Smooth muscle cell of the brain vasculature (primary cell): ENCODE measurements at regions not wholly inside any gene's neighbourhood (a gene's known extent, or its start where the extent isn't known, plus 50 kb on each side); places are given as distances from the start of the nearest gene placed in this dataset.

Experiments used
- DNase-seq: peaks from one replicate; pipeline ENCODE4 v3.0.0-alpha.2; 2012; ENCODE audit warnings: low read depth, low spot score

- no peak for DNase-seq
Measured at GRCh38 chr6:23202207-23202606, 632.8 kb downstream of the HDGFL1 start.

DNA sequence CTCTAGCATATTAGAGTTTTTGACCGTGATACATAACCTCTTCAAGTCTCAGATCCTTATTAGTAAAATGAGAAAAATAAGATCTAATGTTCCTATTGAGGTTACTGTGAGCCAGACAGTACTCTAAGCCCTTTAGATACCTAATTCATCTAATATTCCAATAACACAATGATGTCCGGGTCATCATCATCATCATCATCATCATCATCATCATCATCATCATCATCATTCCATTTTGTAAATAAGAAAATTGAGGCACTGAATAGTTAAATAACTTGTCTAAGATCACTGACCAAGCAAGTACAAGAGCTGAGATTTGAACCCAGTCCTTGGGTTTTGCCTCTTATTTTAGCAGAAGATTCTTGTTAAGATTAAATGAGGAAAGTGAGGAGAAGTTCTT lies 643.0 kb downstream of the HDGFL1 start:
- no peak for DNase-seq

GRCh38 chr6:23213193-23213592 lies 643.8 kb downstream of the HDGFL1 start:
- DNase-seq, result no peak

GRCh38 chr6:23213651-23214050 lies 644.3 kb downstream of the HDGFL1 start:
- no peak for DNase-seq

DNA sequence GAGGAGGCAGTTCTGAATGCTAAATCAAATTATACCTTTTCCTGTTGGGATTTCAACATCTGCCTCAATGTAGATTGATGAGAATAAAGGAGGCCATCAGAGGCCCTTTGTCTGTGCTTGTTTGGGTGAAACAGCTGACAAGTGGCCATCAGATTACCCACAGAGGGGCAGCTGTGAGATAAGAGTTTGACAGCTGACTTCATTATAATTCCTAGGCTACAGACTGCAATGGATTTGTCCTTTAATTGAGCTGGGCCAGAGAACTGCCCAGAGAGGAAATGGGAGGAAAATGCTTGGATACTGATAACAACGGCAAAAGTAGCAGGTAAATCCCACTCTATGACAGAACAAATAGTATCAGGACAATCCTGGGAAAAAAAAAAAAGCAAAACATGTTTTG lies 649.4 kb downstream of the HDGFL1 start:
- no peak for DNase-seq

- no peak for DNase-seq
Measured at GRCh38 chr6:23222724-23223123, 653.4 kb downstream of the HDGFL1 start.

DNA sequence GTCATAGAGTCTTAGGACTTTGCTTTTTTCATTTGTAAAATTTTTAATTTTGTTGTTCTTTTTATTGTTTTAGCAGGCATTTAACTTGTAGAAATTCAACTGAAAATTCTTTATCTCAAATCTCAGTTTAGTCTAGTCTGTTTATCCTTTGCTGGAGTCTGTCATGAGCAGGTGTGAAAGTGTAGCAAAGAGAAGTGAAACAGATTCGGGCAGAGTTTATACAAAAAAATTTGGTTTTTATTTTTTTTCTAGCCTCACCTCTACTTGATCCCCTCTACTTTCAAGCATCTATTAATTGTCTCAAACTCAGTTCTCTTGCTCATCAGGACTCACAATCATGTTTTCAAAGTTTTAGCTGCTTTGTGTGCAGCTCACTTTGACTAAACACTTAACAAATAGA lies 655.2 kb downstream of the HDGFL1 start:
- DNase-seq, result no peak

- no peak for DNase-seq
Measured at GRCh38 chr6:23228439-23229024, 659.2 kb downstream of the HDGFL1 start.

- no peak for DNase-seq
Measured at GRCh38 chr6:23243854-23244253, 674.5 kb downstream of the HDGFL1 start.

- DNase-seq, result no peak
Measured at GRCh38 chr6:23244300-23244699, 674.9 kb downstream of the HDGFL1 start.

- no peak for DNase-seq
Measured at GRCh38 chr6:23245572-23245971, 676.2 kb downstream of the HDGFL1 start.

DNA sequence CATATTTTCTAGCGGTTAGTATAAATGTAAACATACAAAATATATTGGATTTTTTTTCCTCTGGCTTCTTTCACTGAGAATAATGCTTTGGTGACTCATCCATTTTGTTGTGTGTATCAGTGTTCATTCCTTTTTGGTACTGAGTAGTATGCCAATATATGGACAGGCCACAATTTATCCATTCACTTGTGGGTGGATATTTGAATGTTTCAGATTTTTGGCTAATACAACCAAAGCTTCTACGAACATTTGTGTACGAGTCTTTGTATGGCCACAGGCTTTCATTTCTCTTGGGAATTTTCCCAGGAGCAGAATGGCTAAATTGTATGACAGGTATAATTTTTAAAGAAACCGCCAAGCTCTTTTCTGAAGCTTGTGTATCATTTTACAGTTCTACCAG lies 677.5 kb downstream of the HDGFL1 start:
- DNase-seq, result no peak

- DNase-seq, result no peak
Measured at GRCh38 chr6:23250556-23250955, 681.2 kb downstream of the HDGFL1 start.

DNA sequence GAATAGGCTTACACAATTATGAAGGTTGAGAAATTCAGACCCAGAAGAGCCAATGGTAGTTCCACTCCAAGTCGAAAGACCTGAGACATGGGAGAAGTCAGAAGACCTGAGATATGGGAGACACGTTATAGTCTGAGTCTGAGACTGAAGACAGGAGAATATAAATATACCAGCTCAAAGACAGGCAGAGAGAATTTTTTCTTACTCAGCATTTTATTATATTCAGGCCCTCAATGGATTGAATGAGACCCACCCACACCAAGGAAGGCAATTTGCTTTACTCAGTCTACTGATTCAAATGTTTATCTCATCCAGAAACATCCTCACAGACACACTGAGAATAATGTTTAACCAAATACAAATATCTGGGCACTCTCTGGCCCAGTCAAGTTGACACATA lies 693.5 kb downstream of the HDGFL1 start:
- DNase-seq, result no peak

GRCh38 chr6:23265270-23265669 lies 695.9 kb downstream of the HDGFL1 start:
- DNase-seq, result no peak

- DNase-seq, result no peak
Measured at GRCh38 chr6:23266536-23266935, 697.2 kb downstream of the HDGFL1 start.

GRCh38 chr6:23267651-23268050 lies 698.3 kb downstream of the HDGFL1 start:
- DNase-seq, result no peak

DNA sequence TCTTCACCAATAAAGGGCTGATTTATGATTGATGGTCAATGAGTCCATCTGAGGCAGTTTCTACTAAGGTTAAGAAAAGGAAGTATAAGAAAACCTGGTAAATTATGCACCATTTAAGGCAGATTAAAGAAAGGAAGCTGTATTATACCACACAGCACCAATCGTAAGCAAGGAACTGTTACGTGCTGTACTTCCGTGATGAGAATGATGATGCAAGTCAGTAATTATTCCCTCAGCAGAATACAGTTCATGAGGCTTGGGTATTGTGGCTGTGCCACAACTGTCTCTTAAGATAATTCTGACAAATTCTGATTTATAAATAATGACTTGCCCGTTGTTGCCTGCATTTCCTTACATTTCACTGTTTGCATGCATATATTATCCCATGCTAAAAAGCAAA lies 699.0 kb downstream of the HDGFL1 start:
- DNase-seq, result no peak

GRCh38 chr6:23269436-23269835 lies 700.1 kb downstream of the HDGFL1 start:
- no peak for DNase-seq

GRCh38 chr6:23272536-23272935 lies 703.2 kb downstream of the HDGFL1 start:
- DNase-seq, result no peak

- no peak for DNase-seq
Measured at GRCh38 chr6:23277521-23278179, 708.3 kb downstream of the HDGFL1 start.

GRCh38 chr6:23278180-23278532 lies 708.8 kb downstream of the HDGFL1 start:
- no peak for DNase-seq

- no peak for DNase-seq
Measured at GRCh38 chr6:23280437-23280836, 711.1 kb downstream of the HDGFL1 start.
